ENCODE measurements at regions not wholly inside any gene's neighbourhood (a gene's known extent, or its start where the extent isn't known, plus 50 kb on each side); places are given as distances from the start of the nearest gene placed in this dataset.

- Histone ChIP-seq H3K27me3 (ENCODE audit: control insufficient read depth in 1 of 2, insufficient read depth in 2 of 2, low read length in 2 of 2) (peaks cover 0 to 5% of the 10 kb centered on the region in 2 donors), H3K4me3 (ENCODE audit: low read depth in 1 of 2, low read length in 2 of 2) (no peak overlapping the region), H3K4me1 (ENCODE audit: insufficient read depth, low read length) (no peaks in the 10 kb centered on the region), H3K9me3 (ENCODE audit: low read length) (no peaks in the 10 kb centered on the region), H3K9ac (ENCODE audit: low read length) (no peak overlapping the region), H3K27ac (ENCODE audit: low read depth, low read length) (no peak overlapping the region), H3K36me3 (ENCODE audit: insufficient read depth, low read length) (no peaks in the 10 kb centered on the region)
These were observed 111.1 kb upstream of the DUSP22 start for GRCh38 chr6:181049-181654.

- Histone ChIP-seq H3K36me3 (ENCODE audit: insufficient read depth, low read length) (no peaks in the 10 kb centered on the region), H3K27ac (ENCODE audit: low read depth, low read length) (no peak overlapping the region), H3K4me3 (ENCODE audit: low read depth in 1 of 2, low read length in 2 of 2) (no peak overlapping the region), H3K27me3 (ENCODE audit: control insufficient read depth in 1 of 2, insufficient read depth in 2 of 2, low read length in 2 of 2) (no peaks in the 10 kb centered on the region), H3K4me1 (ENCODE audit: insufficient read depth, low read length) (peaks cover 9% of the 10 kb centered on the region), H3K9me3 (ENCODE audit: low read length) (no peaks in the 10 kb centered on the region), H3K9ac (ENCODE audit: low read length) (no peak overlapping the region)
These were observed 108.6 kb upstream of the DUSP22 start for GRCh38 chr6:183668-184067.

- Histone ChIP-seq H3K9ac (ENCODE audit: low read length) (no peak overlapping the region), H3K4me1 (ENCODE audit: insufficient read depth, low read length) (peaks cover 9% of the 10 kb centered on the region), H3K27ac (ENCODE audit: low read depth, low read length) (no peak overlapping the region), H3K4me3 (ENCODE audit: low read depth in 1 of 2, low read length in 2 of 2) (no peak overlapping the region), H3K27me3 (ENCODE audit: control insufficient read depth in 1 of 2, insufficient read depth in 2 of 2, low read length in 2 of 2) (no peaks in the 10 kb centered on the region), H3K9me3 (ENCODE audit: low read length) (no peaks in the 10 kb centered on the region), H3K36me3 (ENCODE audit: insufficient read depth, low read length) (no peaks in the 10 kb centered on the region)
These were observed 108.1 kb upstream of the DUSP22 start for GRCh38 chr6:184161-184700.

DNA sequence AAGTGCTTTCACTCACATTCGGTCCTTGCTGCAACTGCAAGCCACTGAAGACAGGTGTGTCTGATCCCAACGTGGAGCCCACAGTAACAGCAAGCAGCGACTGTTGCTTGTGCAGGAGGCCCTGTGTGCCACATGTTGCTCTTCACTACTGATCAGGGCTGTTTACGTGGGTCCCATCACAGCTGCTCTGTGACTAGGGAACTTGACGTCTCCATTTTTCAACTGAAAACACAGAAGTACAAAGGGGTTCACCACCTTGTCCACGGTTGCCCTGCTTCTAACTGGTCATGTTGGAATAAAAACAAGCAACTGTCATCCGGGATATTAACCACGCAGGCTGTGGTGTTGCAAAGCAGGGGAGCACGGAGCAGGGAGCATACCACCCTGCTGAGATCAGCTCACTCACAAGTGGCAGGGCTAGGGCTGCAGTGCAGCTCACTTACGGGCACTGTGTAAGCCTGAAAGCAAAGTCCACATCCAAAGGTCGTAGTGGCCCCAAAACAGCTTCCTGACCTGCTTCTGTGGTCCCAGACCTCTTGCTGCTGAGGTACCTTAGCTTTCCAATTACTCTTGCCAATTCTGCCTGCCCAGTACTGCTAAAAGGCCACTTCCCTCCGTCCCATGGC, 105.8 kb upstream of the DUSP22 start:
- Histone ChIP-seq H3K27me3 (ENCODE audit: control insufficient read depth in 1 of 2, insufficient read depth in 2 of 2, low read length in 2 of 2) (no peaks in the 10 kb centered on the region), H3K9me3 (ENCODE audit: low read length) (no peaks in the 10 kb centered on the region), H3K9ac (ENCODE audit: low read length) (no peak overlapping the region), H3K4me3 (ENCODE audit: low read depth in 1 of 2, low read length in 2 of 2) (no peak overlapping the region), H3K27ac (ENCODE audit: low read depth, low read length) (peak overlapping the region; percentile 6), H3K4me1 (ENCODE audit: insufficient read depth, low read length) (peaks cover 9% of the 10 kb centered on the region), H3K36me3 (ENCODE audit: insufficient read depth, low read length) (no peaks in the 10 kb centered on the region)

- H3K4me1 ChIP-seq (ENCODE audit: insufficient read depth, low read length): peaks cover 9% of the 10 kb centered on the region
- H3K9ac ChIP-seq (ENCODE audit: low read length): no peak overlapping the region
- no peaks in the 10 kb centered on the region for H3K27me3 ChIP-seq (ENCODE audit: control insufficient read depth in 1 of 2, insufficient read depth in 2 of 2, low read length in 2 of 2)
- no peaks in the 10 kb centered on the region for H3K36me3 ChIP-seq (ENCODE audit: insufficient read depth, low read length)
- H3K27ac ChIP-seq (ENCODE audit: low read depth, low read length): no peak overlapping the region
- H3K9me3 ChIP-seq (ENCODE audit: low read length): no peaks in the 10 kb centered on the region
- H3K4me3 ChIP-seq (ENCODE audit: low read depth in 1 of 2, low read length in 2 of 2): no peak overlapping the region
These were observed 105.0 kb upstream of the DUSP22 start for GRCh38 chr6:187210-187861.

DNA sequence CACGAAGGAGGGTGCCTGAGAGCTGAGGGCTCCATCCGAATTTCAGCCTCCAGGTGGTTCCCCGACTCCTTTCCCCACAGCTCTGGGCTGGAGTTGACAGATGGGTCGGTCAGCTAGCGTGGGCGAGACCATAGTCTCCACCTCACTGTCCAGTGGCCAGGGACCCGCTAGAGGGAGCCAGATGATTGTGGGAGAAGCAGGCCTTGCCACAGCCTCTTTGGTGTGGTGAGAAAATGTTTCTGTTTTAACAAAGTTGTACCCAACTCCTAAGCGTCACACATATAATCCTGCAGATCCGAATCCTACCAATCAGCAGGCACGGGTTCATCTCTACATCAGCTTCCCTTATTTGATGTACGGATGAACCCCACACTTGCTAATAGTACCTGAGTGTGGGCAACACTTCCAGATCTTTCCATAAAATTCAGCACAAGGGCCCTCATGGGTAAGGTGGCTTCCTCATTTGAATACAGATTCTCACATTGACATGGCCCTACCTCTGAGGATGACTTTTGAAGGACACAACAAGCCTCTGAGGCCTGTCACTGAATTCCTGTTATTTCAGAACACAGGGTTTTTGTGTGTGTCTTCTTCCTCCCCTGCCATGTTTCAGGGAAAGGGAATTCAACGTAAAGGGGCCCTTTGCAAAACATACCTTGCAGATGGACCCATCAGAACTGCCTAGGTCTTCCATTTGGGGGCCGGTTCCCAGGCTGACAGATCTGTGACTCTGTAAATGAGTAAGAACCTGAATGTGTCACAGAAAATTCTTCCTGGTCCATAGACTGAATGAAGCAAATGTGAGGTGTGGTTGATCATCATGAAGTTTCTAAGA, 103.2 kb upstream of the DUSP22 start:
- Histone ChIP-seq H3K9ac (ENCODE audit: low read length) (no peak overlapping the region), H3K4me3 (ENCODE audit: low read depth in 1 of 2, low read length in 2 of 2) (no peak overlapping the region), H3K36me3 (ENCODE audit: insufficient read depth, low read length) (no peaks in the 10 kb centered on the region), H3K4me1 (ENCODE audit: insufficient read depth, low read length) (peaks cover 9% of the 10 kb centered on the region), H3K27ac (ENCODE audit: low read depth, low read length) (no peak overlapping the region), H3K9me3 (ENCODE audit: low read length) (no peaks in the 10 kb centered on the region), H3K27me3 (ENCODE audit: control insufficient read depth in 1 of 2, insufficient read depth in 2 of 2, low read length in 2 of 2) (no peaks in the 10 kb centered on the region)

DNA sequence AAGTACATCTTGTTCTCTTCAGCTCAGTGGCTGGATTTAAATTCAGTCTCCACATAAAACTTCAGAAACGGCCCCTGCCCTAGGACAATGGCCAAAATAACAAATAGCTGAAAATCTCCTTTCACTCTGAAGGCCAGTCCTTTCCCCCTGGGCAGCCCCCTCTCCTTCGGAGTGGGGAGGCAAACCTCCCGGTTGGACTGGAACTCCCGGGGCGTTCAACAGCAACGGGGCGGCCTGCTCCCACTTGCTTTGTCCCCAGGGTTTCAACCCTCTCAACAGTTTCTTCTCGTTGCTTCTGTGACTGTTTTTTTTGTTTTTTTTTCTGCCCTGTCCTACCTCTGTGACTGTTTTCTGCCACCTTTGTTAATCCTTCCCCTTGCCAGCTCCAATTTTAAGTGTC, 102.6 kb upstream of the DUSP22 start:
- Histone ChIP-seq H3K36me3 (ENCODE audit: insufficient read depth, low read length) (no peaks in the 10 kb centered on the region), H3K4me1 (ENCODE audit: insufficient read depth, low read length) (peaks cover 9% of the 10 kb centered on the region), H3K27ac (ENCODE audit: low read depth, low read length) (no peak overlapping the region), H3K9ac (ENCODE audit: low read length) (no peak overlapping the region), H3K4me3 (ENCODE audit: low read depth in 1 of 2, low read length in 2 of 2) (no peak overlapping the region), H3K27me3 (ENCODE audit: control insufficient read depth in 1 of 2, insufficient read depth in 2 of 2, low read length in 2 of 2) (no peaks in the 10 kb centered on the region), H3K9me3 (ENCODE audit: low read length) (no peaks in the 10 kb centered on the region)

- Histone ChIP-seq H3K9me3 (ENCODE audit: low read length) (no peaks in the 10 kb centered on the region), H3K27me3 (ENCODE audit: control insufficient read depth in 1 of 2, insufficient read depth in 2 of 2, low read length in 2 of 2) (no peaks in the 10 kb centered on the region), H3K9ac (ENCODE audit: low read length) (no peak overlapping the region), H3K36me3 (ENCODE audit: insufficient read depth, low read length) (no peaks in the 10 kb centered on the region), H3K4me3 (ENCODE audit: low read depth in 1 of 2, low read length in 2 of 2) (no peak overlapping the region), H3K27ac (ENCODE audit: low read depth, low read length) (no peak overlapping the region), H3K4me1 (ENCODE audit: insufficient read depth, low read length) (peaks cover 15% of the 10 kb centered on the region)
These were observed 101.5 kb upstream of the DUSP22 start for GRCh38 chr6:190596-191395.

DNA sequence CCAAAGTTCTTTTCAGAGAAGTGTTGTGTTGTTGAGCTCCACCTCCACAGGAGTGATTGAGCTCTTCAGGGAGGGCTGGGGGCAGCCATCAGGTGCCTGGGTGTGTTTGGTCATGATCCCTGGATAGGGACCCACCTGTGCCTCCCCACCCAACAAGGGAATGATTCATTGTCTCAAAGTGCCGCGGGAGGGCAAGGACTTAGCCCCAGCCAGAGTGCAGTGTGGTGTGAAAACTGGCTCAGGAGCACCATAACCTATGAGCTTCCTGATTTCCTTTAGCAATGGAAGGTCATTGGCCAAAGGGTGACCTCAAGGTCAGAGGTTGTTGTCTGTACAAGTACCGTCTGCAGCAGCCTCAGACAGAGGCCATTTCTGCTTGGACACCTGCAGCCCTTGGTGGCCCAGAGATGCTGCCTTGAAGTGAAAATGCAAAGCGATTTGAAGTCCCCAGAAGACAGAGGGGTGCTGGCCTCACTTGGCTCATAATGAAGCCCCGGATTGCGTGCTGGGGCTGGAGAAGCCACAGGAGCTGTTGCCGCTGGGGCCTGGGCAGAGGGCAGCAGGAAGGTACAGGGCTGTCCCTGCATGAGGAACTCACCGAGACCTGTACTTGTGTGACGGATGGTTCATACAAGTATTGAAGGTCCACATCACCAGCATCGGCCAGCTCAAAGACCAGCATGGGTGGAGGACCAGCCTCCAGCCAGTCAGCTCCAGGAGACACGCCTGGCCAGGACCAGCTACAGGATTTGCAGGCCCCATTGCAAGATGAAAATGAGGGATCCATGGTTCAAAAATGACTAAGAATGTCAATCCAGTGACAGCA, 100.6 kb upstream of the DUSP22 start:
- no peaks in the 10 kb centered on the region for H3K36me3 ChIP-seq (ENCODE audit: insufficient read depth, low read length)
- no peak overlapping the region for H3K27ac ChIP-seq (ENCODE audit: low read depth, low read length)
- H3K4me3 ChIP-seq (ENCODE audit: low read depth in 1 of 2, low read length in 2 of 2): no peak overlapping the region
- no peaks in the 10 kb centered on the region for H3K27me3 ChIP-seq (ENCODE audit: control insufficient read depth in 1 of 2, insufficient read depth in 2 of 2, low read length in 2 of 2)
- no peaks in the 10 kb centered on the region for H3K9me3 ChIP-seq (ENCODE audit: low read length)
- H3K4me1 ChIP-seq (ENCODE audit: insufficient read depth, low read length): peaks cover 17% of the 10 kb centered on the region
- no peak overlapping the region for H3K9ac ChIP-seq (ENCODE audit: low read length)

DNA sequence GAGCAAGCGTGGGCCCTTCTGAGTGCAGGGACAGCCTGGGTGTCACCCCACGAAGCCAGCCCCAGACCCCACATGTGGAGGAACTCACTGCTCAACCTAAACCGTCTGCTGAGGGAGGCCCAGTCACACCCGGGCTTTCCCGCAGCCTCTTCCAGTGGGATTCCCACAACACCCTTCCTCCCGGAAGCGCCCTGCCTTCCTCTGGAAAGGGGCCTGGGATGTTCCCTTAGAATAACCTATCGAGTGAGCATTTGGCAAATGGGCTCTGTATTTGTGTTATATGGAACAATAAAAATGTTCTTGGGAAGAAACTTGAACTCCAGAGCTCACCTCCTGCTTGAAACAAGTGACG, 100.0 kb upstream of the DUSP22 start:
- H3K4me3 ChIP-seq (ENCODE audit: low read depth in 1 of 2, low read length in 2 of 2): no peak overlapping the region
- H3K9me3 ChIP-seq (ENCODE audit: low read length): no peaks in the 10 kb centered on the region
- H3K9ac ChIP-seq (ENCODE audit: low read length): no peak overlapping the region
- peaks cover 13% of the 10 kb centered on the region for H3K4me1 ChIP-seq (ENCODE audit: insufficient read depth, low read length)
- H3K27me3 ChIP-seq (ENCODE audit: control insufficient read depth in 1 of 2, insufficient read depth in 2 of 2, low read length in 2 of 2): no peaks in the 10 kb centered on the region
- no peaks in the 10 kb centered on the region for H3K36me3 ChIP-seq (ENCODE audit: insufficient read depth, low read length)
- no peak overlapping the region for H3K27ac ChIP-seq (ENCODE audit: low read depth, low read length)
